Esophagus muscularis mucosa (tissue), 4 donors: ENCODE measurements at regions not wholly inside any gene's neighbourhood (a gene's known extent, or its start where the extent isn't known, plus 50 kb on each side); places are given as distances from the start of the nearest gene placed in this dataset.

ENCODE experiments used
- CTCF ChIP-seq, 3 experiments: fragments of 200-600 bp in 2 of 3; fragments of 450-650 bp in 1 of 3; sonication (generic) in 2 of 3; IDR thresholded peaks; one replicate each; pipeline ENCODE4 v1.5.1; 2017 to 2019; ENCODE audit warnings: antibody characterized with exemption in 3 of 3, mild to moderate bottlenecking in 2 of 3, moderate library complexity in 1 of 3
- EP300 ChIP-seq: sonication (generic); formaldehyde crosslinking; IDR thresholded peaks from one replicate; pipeline ENCODE4 v1.6.1; 2017; ENCODE audit warnings: antibody characterized with exemption
- POLR2A ChIP-seq: fragments of 450-650 bp; IDR thresholded peaks from one replicate; pipeline ENCODE4 v1.6.1; 2017; ENCODE audit warnings: antibody characterized with exemption, moderate library complexity, mild to moderate bottlenecking, low read depth
- POLR2AphosphoS5 ChIP-seq, 2 donors: sonication (generic); formaldehyde crosslinking; IDR thresholded peaks; one replicate each; pipeline ENCODE4 v1.6.1; 2017; ENCODE audit warnings: antibody characterized with exemption in 2 of 2

- TF ChIP-seq EP300, result no peak
- no peak for TF ChIP-seq CTCF (IDR thresholded peaks at IDR 0.05)
- no peak for TF ChIP-seq POLR2A
- TF ChIP-seq POLR2AphosphoS5 (IDR thresholded peaks at IDR 0.05), result no peak
These were observed 469.0 kb downstream of the EPHA3 start for GRCh38 chr3:89576417-89576816.
